ENCODE measurements at regions not wholly inside any gene's neighbourhood (a gene's known extent, or its start where the extent isn't known, plus 50 kb on each side); places are given as distances from the start of the nearest gene placed in this dataset.
"Not testable (repeated sequence)": the region's sequence is repeated elsewhere in the genome, so short reads cannot be mapped to it uniquely, and the experiment has no call there.

DNA sequence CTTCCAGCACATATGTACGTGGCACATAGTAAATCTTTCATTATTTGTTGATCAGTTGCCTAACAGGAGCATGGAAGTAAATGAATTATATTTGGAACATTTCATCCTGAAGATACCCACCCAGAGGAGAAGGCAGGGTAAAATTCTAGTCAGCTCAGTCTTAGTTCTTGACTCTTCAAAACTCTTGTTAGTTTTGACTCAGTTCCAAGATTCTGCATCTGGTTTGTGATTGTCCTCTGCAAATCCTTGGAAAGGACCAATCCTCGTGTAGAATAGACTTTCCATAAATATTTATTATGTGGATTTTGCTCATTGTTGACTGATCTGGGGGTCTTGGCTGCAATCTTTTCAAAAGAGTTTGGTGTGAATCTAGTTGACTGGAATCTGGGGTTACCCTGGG, 257.5 kb upstream of the FAT1 start:
- DNase-seq: no peak

DNA sequence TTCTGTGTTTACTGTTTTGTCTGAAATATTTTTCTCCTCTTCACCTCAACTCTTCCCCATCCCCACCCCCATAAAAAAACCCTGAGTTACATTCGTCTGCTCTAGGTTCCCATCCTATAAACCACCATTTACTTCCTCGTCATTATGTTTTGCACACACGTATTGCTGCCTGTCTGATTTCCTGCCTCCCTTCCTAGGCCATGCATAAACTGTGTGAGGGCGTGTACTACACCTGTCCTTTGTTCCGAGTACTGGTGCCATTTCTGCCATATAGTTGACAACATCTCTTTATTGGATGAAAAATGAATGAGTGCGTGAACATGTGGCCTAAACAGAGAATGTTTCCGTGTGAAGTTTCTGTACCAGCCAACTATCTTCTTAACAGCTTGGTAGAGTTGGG, 258.5 kb upstream of the FAT1 start:
- DNase-seq: no peak

- DNase-seq: no peak
Observed at GRCh38 chr4:186984105-186984644, 260.5 kb upstream of the FAT1 start.

GRCh38 chr4:186999686-187000085, 276.0 kb upstream of the FAT1 start:
- no peak for DNase-seq

- DNase-seq: no peak
Observed at GRCh38 chr4:187000281-187000680, 276.6 kb upstream of the FAT1 start.

- not testable (repeated sequence) for DNase-seq
Observed at GRCh38 chr4:187002133-187002532, 278.5 kb upstream of the FAT1 start.

- DNase-seq: no peak
Observed at GRCh38 chr4:187004628-187005027, 281.0 kb upstream of the FAT1 start.

- no peak for DNase-seq
Observed at GRCh38 chr4:187006189-187006618, 282.5 kb upstream of the FAT1 start.

DNA sequence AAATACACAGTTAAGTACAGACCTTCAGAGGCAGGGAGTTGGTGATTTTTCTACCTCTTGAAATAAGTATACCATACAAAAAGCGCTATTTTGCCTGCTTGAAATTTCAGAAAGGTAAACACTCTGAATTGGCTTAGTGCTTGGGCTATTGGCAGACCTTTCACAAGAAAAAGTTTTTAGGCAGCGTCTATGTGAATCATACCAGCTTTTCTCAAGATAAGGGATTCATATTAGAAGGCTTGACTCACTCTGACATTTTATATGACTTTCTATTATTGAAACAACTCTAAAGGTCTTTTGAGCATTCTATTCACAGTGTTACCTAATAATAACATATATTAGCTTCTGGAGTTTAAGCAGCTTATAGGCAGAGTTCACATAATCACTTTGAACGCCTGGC, 286.4 kb upstream of the FAT1 start:
- no peak for DNase-seq

GRCh38 chr4:187016101-187016500, 292.4 kb upstream of the FAT1 start:
- no peak for DNase-seq

GRCh38 chr4:187017147-187017546, 293.5 kb upstream of the FAT1 start:
- no peak for DNase-seq

DNA sequence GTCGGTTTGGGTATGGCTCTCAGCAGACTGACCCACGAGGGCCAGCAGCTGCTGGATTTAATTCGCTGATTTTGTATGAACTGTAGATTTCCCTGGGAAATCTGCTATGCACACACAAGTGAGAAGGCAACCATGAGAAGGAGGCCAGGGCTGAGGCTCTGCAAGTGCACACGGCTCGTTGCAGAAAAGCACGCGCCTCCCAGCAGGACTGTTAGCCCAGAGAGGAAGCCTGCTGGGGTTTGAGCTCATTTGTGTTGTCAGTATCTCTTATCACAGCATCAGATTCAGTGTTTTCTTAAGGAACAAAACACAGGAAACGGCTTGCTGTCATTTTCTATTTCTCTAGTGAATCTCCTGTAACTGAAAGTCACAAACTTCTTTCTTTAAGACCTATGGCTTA, 296.2 kb upstream of the FAT1 start:
- no peak for DNase-seq

GRCh38 chr4:187020676-187021075, 297.0 kb upstream of the FAT1 start:
- no peak for DNase-seq

GRCh38 chr4:187021436-187022205, 298.0 kb upstream of the FAT1 start:
- no peak for DNase-seq

GRCh38 chr4:187027272-187027671, 303.6 kb upstream of the FAT1 start:
- DNase-seq: no peak

DNA sequence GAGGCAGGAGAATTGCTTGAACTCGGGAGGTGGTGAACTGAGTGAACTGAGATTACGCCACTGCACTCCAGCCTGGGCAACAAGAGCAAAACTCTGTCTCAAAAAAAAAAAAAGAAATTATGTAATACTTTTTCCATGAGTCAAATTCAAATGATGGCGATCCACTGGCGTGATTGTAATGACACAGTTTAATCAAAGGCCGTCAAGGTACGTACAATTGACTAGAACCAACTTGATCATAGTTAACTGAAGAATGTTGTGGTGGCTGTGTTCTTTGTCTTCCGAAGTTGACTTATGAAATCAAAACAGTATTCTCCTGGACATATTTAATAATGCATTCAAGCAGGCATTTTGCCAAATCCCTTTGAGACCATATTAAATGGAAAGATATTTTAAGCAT, 318.6 kb upstream of the FAT1 start:
- no peak for DNase-seq

DNA sequence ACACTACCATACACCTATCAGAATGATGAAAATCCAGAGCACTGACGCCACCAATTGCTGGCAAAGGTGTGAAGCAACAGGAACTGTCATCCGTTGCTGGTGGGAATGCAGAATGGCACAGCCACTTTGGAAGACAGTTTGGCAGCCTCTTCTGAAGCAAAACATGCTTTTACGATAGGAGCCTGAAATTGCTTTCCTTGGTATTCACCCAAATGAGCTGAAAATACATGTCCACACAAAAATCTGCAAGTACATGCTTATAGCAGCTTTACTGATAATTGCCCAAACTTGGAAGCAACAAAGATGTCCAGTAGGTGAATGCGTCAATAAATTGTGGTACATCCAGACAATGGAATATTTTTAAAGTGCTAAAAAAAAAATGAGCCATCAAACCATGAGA, 322.8 kb upstream of the FAT1 start:
- no peak for DNase-seq

DNA sequence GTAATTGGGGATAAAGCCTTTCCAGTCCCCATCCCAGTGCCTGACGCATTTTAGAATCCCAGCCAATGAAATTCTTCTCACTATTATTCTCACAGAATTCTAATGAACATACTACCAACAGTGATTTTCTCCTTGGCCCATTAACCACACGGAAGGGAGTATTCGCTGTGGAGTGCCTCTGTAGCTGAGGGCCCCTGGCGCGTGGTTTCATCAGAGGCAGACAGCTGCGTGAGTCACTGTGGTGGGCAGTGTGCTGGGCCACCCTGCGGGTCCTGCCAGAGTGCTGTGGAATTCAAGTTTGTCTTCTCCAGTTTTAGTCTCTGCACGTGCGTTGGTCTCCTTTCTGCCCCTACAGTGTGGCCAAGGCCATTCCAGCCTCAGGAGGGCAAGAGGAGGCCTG, 335.4 kb upstream of the FAT1 start:
- peak; percentile 40 for DNase-seq

DNA sequence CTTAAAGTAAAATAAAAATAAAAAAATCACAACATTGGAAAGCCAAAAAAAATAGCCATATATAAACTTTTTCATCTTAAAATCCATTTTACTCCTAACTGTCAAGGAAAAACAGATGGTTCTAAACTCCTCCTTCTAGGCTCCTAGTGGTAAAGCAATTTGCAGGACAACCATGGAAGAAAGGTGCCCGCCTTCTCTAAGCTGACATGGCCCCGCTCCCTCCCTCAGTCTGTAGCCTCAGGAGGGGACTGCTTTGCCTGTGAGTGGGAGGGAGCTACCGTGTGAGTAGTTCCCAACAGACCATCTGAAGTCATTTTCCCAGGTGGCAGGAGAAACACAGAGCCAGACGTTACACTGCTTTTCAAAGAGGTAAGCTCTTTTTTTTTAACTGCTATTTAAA, 336.2 kb upstream of the FAT1 start:
- no peak for DNase-seq

GRCh38 chr4:187060551-187060950, 336.9 kb upstream of the FAT1 start:
- no peak for DNase-seq

DNA sequence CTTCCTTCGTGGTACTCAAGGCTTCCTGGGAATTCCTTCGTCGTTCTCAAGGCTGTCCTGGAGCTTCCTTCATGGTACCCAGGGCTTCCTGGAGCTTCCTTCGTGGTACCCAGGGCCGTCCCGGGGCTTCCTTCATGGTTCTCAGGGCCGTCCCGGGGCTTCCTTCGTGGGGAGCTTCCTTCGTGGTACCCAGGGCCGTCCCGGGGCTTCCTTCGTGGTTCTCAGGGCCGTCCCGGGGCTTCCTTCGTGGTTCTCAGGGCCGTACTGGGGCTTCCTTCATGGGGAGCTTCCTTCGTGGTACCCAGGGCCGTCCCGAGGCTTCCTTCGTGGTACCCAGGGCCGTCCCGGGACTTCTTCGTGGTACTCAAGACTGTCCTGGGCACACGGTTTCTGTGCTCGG, 339.6 kb upstream of the FAT1 start:
- DNase-seq: no peak

- DNase-seq: no peak
Observed at GRCh38 chr4:187064033-187064432, 340.4 kb upstream of the FAT1 start.

- DNase-seq: no peak
Observed at GRCh38 chr4:187065396-187065795, 341.7 kb upstream of the FAT1 start.

GRCh38 chr4:187065806-187066205, 342.1 kb upstream of the FAT1 start:
- no peak for DNase-seq
